Adrenal gland (tissue), 5 donors: ENCODE measurements at regions not wholly inside any gene's neighbourhood (a gene's known extent, or its start where the extent isn't known, plus 50 kb on each side); places are given as distances from the start of the nearest gene placed in this dataset.

Experiments used
- POLR2A ChIP-seq, 2 donors: fragments of 450-650 bp; IDR thresholded peaks; one replicate each; pipeline ENCODE4 v1.6.1; 2017; ENCODE audit warnings: antibody characterized with exemption in 2 of 2, mild to moderate bottlenecking in 2 of 2, moderate library complexity in 1 of 2
- TF ChIP-seq, protein P1 (sequence below), 6 experiments: fragments of 450-650 bp in 4 of 6; fragments of 200-600 bp in 2 of 6; sonication (generic) in 1 of 6; IDR thresholded peaks; 1 replicate in 5 of 6; 2 replicates in 1 of 6; pipeline versions ENCODE4 v1.5.1 to v1.8.0; 2016 to 2021; ENCODE audit warnings: antibody characterized with exemption in 6 of 6, mild to moderate bottlenecking in 2 of 6, moderate library complexity in 1 of 6
- donor health status: DM: no; HTN: no; CAD: no.

DNA sequence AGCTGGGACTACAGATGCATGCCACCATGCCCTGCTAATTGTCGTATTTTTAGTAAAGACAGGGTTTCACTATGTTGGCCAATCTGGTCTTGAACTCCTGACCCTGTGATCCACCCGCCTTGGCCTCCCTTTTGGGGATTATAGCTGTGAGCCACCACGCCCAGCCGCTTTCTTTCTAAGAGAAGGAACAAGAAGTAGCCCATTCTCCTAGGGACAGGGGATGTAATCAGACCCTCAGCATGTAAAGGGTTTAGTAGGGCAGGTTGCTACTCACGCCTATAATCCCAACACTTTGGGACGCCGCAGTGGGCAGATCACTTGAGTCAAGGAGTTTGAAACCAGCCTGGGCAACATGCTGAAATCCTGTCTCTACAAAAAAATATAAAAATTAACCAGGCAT lies 189.7 kb downstream of the TOMM20 start:
- TF ChIP-seq, protein P1, sequence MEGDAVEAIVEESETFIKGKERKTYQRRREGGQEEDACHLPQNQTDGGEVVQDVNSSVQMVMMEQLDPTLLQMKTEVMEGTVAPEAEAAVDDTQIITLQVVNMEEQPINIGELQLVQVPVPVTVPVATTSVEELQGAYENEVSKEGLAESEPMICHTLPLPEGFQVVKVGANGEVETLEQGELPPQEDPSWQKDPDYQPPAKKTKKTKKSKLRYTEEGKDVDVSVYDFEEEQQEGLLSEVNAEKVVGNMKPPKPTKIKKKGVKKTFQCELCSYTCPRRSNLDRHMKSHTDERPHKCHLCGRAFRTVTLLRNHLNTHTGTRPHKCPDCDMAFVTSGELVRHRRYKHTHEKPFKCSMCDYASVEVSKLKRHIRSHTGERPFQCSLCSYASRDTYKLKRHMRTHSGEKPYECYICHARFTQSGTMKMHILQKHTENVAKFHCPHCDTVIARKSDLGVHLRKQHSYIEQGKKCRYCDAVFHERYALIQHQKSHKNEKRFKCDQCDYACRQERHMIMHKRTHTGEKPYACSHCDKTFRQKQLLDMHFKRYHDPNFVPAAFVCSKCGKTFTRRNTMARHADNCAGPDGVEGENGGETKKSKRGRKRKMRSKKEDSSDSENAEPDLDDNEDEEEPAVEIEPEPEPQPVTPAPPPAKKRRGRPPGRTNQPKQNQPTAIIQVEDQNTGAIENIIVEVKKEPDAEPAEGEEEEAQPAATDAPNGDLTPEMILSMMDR (IDR thresholded peaks at IDR 0.05): no peak
- TF ChIP-seq POLR2A (IDR thresholded peaks at IDR 0.05): no peak
